HG02852 (cell line): ENCODE measurements at regions not wholly inside any gene's neighbourhood (a gene's known extent, or its start where the extent isn't known, plus 50 kb on each side); places are given as distances from the start of the nearest gene placed in this dataset.
A peak's percentile ranks its signal among the peaks of the same experiment; 100 is the strongest.
"Not testable (repeated sequence)": the region's sequence is repeated elsewhere in the genome, so short reads cannot be mapped to it uniquely, and the experiment has no call there.

ENCODE experiments used
- ATAC-seq: cut with Tn5 transposase; IDR thresholded peaks from one replicate; pipeline ENCODE4 v1.9.1; 2021; ENCODE audit warnings: mild to moderate bottlenecking, moderate library complexity; ENCODE audit not compliant: unreplicated experiment

DNA sequence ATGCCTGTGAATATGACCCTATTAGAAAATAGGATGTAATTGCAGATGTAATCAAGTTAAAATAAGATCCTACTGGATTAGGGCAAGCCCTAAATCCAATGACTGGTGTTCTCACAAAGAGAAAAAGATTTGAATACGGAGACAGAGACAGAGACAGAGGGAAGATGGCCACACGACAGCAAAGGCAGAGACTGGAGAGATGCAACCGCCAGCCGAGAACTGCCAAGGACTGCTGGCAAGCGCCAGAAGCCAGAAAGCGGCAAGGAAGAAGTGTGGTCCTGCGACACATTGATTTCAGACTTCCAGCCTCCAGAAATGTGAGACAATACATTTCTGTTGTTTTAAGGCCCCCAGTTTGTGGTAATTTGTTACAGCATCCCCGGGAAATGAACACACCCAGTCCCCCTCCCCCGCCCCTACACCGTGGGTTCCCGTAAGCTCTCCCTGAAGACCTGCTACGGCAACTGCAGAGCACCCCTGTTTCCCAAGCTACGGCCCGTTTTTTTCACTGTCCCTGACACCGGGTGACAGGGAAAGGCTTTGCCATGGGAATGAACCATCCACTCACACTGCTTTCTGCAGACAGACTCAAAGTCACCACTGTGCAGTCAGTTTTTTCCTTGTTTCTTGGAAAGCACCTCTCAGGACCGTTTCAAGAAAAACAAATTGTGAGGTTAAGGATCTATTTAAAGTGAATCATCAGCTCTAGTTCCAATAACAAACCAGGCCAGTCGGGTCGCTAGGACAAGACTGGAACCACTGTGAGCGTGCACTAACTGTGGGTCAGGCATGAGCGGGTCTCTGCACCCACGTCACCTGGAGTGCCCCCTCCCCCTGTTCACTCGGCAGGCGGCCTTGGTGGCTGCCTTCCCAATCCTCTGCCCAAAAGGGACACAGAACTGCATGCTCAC is 199.2 kb upstream of the IRF2BP2 start:
- peak; percentile 93 for ATAC-seq

DNA sequence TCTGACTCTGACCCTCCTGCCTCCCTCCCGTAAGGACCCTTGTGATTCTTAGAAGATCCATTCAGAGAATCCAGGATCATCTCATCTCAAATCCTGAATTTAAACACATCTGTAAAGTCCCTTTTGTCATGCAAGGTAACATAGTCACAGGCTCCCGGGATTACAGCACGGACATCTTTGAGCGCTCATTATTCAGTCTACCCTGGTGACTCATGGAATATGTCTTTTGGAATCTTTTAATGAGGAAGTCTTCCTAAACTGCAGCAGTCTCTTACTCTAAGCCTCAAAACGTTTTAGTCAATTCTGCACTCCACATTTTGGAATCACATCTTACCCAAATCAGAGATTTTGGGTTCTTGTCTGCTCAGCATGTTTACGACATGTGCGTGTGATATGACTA is 198.5 kb upstream of the IRF2BP2 start:
- not testable (repeated sequence) for ATAC-seq

DNA sequence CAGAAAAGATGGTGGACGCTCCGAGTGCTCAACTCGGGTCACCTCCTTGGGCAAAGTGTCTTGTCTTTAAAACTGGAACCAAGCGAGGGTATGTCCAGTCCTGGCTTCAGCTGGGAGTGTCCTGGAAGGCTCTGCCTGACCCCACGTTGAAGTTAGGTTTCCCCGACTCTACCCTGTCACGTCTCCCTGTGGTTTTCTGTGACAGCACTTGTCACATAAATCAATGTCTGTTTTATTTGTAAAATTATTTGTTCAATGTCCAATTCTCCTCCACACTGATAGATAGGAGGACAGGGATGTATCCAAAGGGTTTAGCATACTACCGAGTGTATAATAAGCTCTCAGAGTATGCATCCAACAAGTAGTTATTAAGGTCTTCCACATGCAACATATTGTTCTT is 197.7 kb upstream of the IRF2BP2 start:
- ATAC-seq, result not testable (repeated sequence)

DNA sequence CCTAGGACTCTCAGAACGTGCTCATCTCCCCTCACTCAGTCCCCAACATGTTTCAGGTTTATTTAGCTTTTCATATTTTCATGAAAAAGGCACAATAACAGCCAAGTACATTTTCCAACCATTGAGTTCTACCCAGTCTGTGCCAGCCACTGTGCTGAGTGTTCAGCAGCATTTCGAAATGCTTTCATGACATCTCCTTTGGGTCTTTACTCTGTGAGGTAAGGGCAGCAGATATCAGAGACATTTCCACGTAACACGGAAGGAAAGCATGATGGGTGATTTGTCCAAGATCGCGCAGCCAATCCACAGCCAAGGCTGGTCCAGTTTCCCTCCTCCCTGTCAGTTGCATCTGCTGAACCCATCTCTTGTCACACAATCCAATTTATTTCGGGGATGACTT is 192.6 kb upstream of the IRF2BP2 start:
- ATAC-seq, result not testable (repeated sequence)

DNA sequence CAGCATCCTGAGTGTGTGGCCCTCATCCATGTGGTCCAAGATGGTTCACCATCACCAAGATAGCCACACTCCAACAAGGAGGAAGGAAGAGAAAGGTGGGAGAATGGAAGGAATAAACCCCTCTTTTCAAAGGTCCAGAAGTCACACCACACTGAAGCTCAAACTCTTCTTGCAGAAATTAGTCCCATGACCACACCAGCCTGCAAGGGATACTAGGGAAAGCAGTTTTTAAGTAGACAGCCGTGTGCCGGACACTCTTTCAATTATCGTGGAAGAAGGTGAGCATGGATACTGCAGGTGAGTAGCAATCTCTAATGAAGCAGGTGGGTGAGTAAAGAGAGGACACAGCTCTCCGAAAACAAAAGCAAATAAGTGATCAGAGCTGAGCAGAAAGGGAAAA is 191.7 kb upstream of the IRF2BP2 start:
- ATAC-seq, result not testable (repeated sequence)

DNA sequence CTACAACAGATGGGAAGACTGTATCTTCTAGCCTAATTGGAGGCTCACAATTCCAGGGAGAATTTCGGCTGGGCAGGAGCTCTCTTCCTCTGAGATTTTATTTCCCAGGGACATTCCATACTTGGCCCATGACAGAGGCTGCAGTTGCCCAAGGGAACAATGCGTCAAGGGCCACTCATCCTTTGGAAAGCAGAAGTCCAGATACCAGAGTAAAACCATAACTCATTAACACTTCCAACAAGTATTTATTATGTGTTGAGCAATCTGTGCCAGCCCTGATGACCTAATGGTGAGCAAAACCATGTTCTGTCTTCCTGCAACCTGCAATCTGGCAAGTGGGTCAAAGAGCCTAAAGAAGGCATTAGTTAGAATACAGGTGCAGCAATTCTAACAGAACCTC is 191.2 kb upstream of the IRF2BP2 start:
- not testable (repeated sequence) for ATAC-seq

DNA sequence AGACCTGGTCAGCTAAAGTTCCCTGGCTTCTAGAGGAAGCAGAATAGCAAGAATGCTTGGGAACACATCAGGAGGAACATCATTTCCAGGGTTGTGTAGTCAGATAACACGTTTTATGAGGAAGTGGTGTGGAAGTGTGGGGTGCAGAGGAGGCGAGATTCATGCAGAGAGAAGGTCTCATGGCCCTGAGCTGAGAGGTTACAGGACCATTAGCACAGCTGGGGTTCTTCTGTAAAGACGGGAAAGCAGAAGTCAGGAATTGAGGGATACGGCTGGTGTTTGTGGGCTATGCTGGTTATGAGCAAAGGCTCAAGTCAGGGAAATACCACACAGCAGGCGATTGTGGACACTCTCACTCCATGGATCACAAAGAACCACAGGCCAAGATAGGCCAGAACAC is 190.6 kb upstream of the IRF2BP2 start:
- not testable (repeated sequence) for ATAC-seq

DNA sequence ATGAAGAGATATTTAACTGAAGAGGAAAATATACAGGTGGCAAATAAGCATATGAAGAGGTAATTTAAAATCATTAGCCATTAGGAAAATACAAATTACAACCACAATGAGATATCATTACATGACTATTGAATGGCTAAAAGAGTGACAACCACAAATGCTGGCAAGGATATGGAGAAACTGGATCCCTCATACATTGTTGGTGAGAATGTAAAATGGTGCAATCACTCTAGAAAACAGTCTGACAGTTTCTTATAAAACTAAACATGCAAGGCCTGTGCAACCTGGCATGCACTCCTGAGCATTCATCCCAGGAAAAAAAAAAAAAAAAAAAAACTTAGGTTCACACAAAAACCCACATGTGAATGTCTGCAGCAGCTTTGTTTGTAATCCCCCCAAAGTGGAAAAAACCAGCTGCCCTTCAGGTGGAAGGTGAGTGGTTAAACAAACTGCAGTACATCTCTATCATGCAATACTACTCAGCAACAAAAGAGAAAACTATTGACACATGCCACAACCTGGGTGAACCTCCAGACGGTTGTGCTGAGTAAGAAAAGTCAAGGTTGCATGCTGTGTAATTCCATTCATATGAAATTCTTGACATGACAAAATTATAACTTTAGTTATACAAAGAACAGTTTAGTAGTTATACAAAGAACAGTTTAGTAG is 189.2 kb upstream of the IRF2BP2 start:
- ATAC-seq, result not testable (repeated sequence)

DNA sequence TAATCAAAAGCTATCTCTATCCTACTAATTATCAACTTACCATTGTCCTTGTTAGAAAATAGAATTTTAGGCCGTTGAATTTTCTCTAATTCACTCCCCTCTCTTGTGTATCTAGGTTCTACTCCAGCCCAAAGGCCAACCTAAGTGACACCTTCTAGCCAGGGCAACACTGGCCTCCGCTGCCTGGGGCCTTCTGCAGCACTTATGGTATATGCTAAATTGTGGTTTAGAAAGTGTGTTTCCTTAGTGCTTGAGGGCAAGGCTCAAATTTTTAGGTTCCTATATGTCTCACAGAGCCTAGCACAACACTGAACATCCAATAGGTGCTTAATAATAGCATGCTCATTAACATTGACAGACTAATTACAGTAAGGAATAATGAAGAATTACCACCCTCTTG is 187.2 kb upstream of the IRF2BP2 start:
- ATAC-seq, result not testable (repeated sequence)

DNA sequence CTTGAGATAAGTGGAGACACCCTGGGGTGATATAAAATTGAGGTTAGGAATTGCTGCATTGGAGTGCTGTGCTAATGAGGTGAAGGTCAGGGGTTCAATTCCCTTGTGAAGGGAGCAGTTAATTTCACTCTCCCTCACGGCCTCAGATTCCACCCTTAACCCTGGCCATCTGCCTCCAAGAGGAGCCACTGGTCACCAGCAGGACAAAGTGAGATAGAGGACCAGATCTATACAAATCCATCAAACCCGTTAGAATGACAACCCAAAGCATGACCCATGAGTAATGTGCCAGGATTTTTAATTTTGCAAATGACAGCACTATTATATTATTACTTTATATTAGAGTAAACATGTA is 186.4 kb upstream of the IRF2BP2 start:
- not testable (repeated sequence) for ATAC-seq

DNA sequence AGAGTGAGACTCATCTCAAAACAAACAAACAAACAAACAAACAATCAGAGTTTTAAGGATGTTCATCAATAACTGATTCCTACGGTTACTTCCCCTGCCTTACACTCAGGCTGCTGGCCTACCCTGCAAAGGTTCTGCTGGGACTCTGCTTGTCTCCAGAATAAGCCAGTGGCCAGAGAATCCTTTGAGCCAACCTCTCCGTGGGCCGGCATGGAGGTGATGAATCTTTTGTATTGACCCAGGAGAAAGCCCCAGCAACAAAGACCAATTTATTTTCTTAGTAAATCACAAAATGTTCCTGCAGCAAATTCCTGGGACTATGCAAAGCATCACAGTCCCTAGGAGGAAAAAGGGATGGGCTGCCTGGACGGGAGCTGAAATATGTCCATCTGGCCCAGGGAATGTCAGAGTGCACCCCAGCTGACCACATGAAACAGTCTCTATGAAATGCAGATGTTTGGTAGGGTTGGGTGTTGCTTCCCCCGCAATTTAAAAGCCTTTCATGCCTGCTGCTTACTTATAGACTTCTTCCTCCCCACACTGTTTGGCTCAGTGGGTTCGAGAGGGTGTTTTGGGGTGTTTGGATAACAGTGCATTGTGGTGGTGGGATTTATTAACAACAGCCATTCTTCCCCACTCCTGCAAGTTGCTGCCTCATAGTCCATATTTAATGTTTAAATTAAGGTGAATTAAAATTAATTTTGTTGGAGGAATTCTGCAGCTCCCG is 185.9 kb upstream of the IRF2BP2 start:
- not testable (repeated sequence) for ATAC-seq

DNA sequence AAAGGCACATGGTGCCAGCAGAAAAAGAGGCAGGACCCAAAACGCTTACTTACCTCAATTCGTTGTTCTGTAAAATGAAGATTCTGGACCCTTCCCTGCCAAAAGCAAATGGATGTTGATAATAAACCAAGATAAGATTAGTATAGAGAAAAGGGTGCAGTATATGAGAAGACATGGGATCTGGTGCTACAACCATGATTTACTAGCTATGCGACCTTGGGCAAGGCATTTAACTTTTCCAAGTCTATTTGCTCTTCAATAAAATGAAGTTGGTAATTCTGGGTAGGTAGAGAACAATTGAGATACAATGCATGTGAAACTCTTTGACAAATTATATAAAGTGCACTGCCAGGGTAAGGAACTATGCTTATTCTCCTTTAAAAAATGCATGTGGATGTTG is 185.0 kb upstream of the IRF2BP2 start:
- ATAC-seq, result not testable (repeated sequence)

DNA sequence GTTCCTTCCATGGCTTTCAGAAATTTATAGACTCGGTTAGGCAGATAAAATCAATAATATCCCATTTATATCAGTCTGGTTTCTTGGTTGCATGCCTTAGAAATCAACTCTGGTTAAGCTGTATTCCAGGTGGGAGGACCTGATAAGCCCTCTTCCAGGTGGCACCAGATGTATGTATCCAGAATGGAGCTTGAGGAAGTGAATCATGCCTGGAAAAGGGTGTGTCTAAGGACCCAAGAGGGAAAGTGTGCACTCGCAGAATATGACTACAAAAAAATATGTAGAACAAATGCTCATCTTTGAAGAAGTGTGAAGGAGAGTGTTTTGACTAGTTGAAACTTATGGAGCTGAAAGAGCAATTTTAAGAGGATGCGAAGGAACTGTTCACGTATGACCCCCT is 184.5 kb upstream of the IRF2BP2 start:
- not testable (repeated sequence) for ATAC-seq

DNA sequence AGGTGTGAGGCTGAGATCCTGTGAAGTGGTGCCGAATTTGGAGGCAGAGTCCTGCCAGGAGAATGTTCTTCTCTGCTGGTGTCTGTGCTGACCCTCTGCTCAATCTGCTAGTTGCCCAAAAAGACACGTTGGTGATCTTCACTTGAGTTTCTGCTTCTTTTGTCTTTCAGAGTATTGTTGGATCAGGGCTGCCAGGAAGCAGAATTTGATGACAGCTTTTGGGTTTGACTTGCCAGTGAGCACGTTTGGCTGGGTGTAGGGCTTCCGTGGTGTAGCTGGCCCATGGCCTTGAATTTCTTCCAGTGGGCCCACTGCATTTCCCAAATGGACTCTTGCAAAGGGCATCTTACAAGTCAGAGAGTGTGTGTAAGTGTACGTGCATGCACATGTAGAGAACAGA is 183.9 kb upstream of the IRF2BP2 start:
- ATAC-seq, result not testable (repeated sequence)

DNA sequence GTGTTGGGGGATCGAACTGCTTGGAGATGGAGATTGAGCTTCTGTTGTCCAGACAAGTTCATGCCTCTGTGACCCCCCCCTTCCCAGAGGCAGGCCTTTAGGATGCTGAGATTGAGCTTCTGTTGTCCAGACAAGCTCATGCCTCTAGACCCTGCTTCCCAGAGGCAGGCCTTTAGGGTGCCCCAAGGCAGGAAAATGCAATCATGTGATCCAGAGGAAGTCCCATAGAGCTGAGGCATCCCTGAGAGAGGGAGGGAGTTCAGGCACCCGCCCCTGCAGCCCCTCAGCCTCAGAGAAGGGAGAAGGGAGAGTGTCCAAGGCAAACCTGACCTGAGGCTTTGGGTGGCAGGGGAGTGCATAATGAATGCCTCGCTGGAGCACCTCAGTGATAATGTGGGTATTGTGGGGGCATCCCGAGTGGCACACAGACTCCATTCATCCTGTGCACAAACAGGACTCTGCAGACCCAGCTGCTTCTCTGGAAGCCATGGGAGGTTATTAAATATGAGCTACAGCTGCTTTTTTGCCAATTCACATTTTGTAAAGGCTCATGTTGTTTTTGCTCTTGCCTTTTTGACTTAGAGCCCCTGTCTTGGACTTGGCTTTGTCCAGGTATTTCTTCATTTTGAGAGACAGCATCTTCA is 182.4 kb upstream of the IRF2BP2 start:
- not testable (repeated sequence) for ATAC-seq

DNA sequence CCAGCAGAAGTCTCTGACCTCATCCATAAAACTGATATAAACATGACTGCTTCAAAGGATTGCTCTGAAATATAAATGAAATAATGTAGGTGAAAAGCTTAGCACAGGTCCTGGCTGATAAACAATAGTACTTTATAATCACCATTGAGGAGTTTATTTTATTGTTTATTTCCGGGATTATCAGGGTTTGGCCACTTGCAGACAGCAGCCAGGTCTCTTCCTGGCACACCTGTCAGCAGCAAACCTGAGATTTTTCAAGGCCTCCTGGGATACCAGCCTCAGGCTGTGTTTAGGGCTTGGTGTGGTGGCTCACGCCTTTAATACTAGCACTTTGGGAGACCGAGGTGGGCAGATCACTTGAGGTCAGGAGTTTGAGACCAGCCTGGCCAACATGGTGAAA is 181.6 kb upstream of the IRF2BP2 start:
- not testable (repeated sequence) for ATAC-seq

DNA sequence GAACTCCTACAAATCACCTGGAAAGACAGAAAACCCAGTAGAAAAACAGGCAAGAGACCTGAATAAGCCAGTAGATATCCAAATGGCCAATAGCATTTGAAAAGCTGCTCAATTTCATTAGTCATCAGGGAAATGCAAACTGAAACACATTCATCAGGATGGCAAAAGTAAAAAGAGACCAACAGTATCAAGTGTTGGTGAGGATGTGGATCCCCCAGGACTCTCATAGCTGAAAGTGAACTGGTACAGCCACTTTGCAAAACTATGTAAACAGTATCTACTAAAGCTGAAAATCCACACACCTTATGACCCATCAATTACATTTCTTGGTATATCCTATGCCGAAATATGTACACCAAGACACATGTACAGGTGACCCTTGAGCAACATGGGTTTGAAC is 180.4 kb upstream of the IRF2BP2 start:
- not testable (repeated sequence) for ATAC-seq

DNA sequence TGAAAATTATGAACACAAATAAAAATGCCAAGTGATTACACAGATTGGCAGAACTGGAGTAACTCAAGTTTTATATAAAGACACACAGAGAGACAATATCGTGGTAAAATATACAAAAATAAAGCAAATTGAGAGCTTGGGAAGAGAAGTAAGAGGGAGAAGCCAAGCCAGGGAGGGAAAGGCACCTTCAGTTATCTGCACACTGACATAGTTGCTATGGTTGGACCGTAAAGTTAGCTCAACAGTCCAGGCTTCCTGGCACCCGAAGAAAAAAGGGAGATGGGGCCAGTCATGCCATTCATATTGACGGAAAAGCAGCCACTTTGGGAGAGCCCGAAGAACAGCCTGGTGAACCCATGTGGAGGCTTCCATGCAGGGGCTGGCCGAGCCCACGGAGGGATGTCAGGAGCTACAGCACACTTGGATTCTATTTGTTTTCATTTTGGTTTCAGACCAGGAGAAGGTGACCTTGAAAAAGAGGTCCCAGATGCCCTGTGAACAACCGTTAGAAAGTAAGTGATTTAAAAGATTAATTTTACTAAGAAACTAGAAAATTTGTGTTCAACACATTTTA is 177.1 kb upstream of the IRF2BP2 start:
- not testable (repeated sequence) for ATAC-seq

DNA sequence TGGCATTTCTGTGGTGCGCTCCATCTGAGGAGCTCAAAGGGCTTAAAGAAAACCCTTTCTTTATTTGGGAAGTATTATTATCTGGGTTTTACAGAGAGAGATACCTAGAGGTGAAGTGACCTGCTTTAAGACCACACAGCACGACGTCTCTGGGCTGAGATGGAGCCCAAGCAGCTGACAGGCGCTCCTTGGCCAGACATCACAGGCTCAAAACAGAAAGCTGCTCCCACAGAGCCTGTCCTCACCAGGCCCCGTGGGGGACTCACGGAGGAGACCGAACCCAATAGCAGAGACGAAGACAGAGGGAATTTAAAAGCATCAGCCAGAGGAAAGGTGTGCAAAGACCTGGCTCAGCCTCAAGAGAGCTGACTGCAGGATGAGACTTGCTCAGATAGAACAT is 175.9 kb upstream of the IRF2BP2 start:
- not testable (repeated sequence) for ATAC-seq

DNA sequence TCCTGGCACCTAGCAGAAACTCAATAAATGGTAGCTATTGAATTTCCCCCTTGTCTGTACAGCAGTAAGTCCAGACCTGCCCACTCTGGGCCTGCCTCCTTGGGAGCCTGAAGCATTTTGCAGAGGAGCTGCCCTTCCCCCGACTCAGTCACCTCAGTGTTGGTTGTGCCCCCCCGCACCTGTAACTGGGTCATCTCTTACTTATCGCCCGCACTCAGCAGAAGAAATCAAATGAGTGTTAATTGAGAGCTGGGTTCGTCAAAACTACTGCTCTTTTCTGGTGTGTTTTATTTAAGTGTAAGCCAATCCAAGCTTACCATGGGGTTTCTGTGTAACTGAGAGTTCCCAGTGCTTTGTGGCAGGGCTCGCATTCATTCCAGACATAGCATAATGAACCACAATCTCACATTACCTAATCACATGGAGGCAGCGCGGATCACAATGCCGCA is 175.5 kb upstream of the IRF2BP2 start:
- not testable (repeated sequence) for ATAC-seq
